ENCODE measurements at regions not wholly inside any gene's neighbourhood (a gene's known extent, or its start where the extent isn't known, plus 50 kb on each side); places are given as distances from the start of the nearest gene placed in this dataset.

DNA sequence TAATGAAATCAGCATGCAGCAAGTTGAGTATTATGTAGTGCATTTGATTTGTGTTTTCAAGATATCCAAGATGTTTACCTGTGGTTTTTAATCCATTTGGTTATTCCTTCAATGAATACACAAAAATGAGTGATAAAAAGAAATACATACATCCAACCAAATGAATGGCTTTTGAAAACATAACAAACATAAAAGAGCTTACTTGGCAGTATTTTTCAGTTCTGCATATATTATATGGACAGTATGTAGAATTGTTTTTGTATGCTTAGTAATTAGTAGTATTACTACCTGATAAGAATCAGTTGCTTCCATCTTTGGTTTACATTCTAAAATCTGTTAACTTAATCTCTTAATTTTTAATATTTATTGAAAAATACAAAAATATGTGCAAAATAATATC lies 908.9 kb upstream of the AGA start:
- intact Hi-C loops (cut with micrococcal nuclease) = no loop called here

DNA sequence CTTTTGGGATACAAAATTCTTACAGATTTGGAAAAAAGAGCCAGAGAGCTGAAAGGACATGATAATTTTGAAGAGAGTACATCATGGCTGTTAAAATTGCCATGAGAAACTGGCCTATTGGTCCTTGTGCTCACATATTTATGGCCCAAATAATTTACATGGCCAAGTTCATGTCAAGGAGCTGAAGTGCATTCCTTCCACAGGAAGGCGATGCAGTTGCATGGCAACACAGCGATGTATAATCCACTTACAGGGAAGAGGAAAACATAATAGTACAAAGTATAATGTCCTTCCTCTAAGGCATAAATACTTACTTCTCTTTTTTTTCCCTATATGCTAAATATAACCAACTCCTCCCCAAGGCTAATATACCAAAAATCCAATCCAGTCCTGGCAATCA lies 914.5 kb upstream of the AGA start:
- intact Hi-C loops (cut with micrococcal nuclease) = no loop called here

DNA sequence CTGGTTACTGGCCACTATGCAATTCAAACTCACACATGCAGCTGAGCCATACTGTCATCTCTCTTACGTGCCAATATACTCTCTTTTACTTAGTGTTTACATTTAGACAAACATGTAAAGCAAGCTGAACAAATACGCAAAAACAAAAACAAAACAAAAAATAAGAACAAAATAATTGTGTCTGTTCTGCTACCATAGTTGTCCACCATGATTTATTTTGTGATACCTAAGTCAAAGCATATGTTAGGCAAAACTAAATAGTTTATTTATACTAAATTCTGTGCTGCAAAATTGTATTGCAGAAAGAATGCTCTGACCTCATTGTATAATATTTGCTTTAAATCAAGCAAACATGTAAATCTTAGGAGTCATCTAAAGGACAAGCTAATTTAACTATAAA lies 943.2 kb upstream of the AGA start:
- intact Hi-C loops (cut with micrococcal nuclease) = no loop called here

DNA sequence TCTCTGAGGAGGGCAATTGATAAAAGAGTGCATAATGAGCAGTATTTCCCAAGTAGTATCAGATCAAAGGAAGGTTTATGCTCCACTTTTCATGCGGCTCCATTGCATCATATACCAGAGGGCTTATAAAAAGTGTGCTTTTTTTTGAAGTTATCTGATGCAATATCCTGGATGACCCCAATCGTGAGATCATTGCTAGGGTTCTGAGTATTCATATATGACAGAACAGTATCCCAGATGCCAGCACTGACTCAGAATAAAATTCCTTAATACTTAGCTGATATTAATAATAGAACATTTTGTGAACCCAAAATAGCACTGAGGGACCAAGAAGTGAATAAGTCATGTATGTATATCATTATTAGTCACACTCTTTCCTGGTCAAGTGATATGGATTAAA lies 945.5 kb upstream of the AGA start:
- intact Hi-C loops (cut with micrococcal nuclease) = no loop called here

DNA sequence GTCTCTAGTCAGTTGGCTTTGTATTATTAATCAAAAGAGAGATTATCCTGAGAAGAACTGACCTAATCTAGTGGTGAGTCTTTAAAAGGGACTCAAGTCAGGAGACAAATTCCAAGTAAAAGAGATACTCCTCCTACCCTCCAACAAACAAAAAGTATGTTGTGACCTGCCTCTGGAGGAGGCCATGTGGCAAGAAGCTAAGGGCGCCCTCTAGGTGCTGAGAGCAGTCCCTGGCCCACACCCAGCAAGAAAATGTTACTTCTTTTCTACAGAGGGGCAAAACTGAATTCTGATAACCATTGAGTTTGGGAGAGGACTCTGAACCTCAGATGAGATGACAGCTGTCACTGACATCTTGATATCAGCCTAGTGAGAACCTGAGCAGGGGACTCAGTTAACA lies 953.6 kb upstream of the AGA start:
- intact Hi-C loops (cut with micrococcal nuclease) = no loop called here

DNA sequence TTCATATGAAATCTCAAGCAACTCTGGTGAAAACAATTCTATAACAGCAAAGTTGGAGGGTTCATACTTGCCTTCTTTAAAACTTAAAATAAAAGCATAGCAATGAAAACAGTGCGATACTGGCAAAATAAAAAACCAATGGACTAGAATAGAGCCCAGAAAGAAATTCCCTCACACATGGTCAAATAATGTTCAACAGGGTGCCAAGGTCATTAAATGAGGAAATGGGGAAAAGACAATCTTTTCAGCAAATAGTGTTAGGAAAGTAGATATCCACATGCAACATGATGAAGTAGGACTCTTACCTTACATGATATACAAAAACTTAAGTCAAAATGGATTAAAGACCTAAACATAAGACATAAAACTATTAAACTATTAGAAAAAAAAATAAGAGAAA lies 970.2 kb upstream of the AGA start:
- intact Hi-C loops (cut with micrococcal nuclease) = no loop called here

DNA sequence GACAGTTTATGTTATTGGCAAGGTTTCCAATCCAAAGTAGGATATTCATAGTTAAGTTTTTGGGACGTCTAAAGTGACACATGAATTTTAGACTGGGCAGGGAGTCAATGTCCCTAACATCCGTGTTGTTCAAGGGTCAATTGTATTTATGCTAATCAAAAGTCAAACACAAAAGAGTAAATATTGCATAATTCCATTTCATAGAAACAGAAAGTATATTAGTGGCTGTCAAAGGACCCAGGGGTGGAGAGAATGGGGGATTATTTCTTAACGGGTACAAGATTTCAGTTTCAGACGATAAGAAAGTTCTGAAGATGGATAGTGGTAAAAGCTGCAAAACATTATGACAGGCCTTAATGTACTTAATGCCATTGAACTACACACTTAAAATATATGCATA lies 971.8 kb upstream of the AGA start:
- intact Hi-C loops (cut with micrococcal nuclease) = no loop called here

DNA sequence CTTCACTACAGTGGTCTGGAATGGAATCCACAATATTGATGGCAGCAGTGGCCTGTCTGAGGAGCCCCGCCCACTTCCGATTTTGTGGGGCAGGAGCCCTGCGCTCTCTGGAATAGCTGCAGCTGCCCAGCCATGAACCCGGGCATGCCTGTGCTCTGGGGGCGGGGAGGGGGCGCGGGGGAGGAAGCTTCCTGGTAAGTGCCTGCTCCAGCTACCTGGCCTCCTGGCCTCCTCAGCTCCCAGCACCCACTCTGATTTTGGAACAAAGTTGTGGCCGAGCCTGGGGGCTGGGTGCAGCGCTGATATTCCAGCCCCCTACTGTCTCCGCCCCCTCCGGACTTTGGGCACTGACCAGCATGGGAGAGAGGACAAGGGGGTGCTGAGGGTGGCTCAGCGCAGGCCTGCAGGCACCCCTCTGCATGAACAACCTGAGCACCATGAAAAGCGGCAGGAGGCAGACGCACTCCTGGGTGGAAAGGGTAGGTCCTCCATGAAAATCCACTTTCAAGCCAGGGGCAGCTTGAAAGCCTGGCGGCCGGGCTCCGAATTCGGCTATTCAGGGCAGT lies 972.7 kb upstream of the AGA start:
- intact Hi-C loops (cut with micrococcal nuclease) = no loop called here

DNA sequence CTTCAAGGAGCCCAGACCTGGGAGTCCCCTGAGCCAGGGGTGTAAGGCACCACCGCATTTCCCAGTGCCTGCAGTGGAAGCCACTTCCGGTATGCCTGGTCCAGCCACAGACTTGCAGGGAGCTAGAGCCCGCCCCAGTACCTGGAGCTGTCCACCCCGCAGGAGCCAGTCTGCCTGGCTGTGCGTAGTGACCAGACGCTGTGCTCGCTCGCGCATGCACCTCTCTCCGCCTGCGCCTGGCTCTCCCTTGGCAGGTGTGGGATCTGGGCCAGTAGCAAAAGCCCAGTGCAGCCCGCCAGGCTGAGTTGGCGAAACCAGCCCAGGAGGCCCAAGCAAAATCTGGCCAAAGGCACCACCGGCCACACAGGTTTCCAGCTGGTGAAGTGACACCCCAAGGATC lies 973.7 kb upstream of the AGA start:
- intact Hi-C loops (cut with micrococcal nuclease) = no loop called here

DNA sequence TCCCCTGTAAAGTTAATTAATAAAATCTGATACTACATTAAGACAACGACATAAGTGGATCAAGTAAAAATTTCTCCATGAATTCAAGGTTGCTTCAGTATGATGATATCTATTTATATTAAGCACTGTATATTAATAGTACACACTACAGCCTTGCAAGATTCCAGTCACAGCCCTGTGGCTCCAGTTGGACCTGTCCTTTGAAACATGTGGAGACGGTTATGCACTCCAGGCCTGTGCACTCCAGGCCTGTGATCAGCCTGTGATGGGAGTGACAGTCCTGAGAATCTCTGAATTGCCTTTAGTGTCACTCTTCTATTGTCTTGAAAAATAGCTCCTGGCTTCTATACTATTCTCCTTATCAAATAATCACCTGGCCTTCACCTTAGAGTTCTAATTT lies 981.1 kb upstream of the AGA start:
- intact Hi-C loops (cut with micrococcal nuclease) = no loop called here

DNA sequence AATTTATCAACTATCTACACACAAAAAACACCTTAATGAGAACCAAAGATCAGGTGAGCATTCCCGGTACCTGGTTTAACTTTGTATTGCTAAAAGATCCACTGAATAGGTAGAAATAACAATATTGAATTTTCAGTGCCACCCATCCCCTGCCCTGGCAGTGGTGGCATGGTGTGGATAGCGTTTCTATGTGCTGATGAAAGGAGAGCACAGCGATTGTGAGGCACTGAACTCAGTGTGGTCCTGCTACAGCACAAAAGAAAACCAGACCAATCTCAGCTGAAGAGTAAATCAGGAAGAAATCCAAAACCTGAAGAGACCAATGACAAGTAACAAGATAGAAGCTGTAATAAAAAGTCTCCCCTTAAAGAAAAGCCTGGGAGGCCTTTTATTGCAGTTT lies 984.6 kb upstream of the AGA start:
- intact Hi-C loops (cut with micrococcal nuclease) = no loop called here

DNA sequence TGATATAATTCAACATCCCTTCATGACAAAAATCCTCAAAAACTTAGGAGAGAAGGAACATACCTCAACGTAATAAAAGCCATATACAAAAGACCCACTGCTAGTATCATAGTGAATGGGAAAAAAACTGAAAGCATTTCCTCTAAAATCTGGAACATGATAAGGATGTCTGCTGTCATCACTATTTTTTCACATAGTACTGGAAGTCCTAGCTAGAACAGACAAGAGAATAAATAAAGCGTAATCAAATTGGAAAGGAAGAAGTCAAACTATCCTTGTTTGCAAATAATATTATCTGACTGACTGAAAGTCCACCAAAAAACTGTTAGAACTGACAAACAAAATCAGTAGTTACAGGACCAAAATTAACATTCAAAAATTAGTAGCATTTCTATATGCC lies 985.4 kb upstream of the AGA start:
- intact Hi-C loops (cut with micrococcal nuclease) = no loop called here

DNA sequence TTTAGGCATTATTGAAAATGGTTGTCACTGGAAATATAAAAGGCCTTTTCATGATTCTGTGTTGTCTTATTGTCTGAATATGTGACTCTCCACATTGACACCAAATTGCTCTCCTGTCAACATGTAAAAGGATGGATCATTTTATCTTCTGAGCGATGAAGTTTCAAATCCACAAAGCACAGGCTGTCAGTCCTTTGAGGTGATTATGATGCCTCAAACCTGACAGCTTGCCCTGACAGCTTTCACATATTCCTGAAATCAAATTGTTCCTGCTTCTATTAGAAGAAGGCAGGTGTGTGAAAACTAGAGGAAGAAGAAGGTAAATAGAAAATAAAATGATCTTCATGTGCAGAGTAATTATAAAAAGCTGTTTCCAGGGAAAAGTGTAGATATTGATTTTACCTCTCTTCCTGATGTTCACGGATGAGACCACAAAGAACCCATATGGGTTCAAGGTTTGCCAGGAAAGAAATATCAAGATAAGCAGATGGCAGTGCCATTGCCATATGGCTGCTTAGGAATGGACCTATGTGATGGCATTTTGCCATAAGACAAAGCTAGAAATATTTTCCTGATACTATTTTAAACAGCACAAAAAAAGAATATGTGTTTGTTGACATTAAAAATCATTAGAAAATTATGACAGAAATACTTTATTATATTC lies 1006.3 kb upstream of the AGA start:
- intact Hi-C loops (cut with micrococcal nuclease) = no loop called here

DNA sequence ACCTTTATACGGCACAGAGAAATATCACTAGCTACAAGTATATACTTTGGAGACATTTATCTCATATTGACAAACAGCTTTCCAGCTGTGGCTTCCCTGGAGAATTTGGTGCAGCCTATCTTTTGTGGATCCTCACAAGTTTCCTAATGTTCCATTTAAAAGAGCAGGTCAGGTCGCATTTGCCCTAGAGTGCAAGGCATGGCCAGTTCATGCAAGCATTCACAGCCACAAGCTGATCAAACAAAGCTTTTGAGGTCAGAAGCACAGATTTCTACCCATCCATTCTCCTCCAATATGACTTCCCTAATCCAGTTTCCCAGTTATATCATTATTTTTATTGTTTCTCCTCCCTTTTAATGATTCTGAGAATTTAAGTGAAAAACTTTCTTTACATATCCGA lies 1008.4 kb upstream of the AGA start:
- intact Hi-C loops (cut with micrococcal nuclease) = no loop called here

DNA sequence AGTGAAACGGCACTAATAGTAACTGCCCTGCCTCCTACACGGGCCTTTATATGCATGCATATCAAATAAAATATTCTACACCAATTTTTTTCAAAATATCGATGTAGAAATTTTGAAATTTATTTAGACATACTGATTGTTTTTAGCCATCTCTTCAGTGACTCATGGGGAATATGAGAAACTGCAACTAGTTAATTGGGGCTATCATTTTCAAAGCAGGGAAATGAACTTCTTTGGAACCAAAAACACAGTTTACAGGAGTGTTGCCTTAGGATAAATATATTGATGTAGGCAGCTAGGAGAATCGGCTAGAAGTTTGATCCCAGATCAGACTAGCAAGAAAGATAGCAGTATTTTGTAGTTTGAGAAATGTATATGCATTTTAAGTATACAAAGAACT lies 1010.8 kb upstream of the AGA start:
- intact Hi-C loops (cut with micrococcal nuclease) = no loop called here

DNA sequence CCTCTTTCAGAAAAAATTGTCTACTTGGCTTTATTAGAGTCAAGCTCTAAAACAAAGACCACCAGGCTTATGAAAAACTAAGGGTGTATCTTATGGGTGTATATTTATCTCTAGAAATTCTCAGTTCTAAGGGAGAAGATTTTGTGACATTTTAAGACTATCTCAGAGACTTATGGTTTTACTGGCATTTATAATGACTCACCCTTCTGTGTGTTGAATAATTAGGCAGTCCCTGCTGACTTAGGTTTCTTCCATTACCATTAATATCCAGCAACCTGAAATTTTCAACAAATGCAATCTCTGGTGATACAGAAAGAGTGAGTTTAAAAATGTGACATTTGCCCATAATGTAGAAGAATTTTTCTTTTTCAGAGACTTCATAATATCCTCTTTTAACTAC lies 1015.0 kb upstream of the AGA start:
- intact Hi-C loops (cut with micrococcal nuclease) = no loop called here

DNA sequence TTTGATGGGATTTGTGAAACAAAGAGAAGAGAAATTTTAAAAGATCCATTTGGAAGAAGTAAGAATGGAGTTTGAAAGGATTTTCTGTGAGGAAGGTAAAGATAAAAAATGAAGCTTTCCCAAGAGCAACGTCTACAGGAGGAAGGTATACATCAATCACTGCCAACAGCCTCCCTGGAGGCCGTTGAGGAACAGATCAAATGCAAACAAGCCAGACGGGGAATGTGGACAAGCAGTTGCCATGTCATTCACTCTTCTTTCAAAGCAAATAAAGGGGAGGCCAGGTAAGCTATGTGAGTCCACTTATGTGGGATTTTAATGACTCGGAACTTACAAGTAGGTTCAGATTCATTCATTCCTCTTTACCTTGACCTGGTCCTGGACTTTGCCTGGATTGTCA lies 1020.5 kb upstream of the AGA start:
- intact Hi-C loops (cut with micrococcal nuclease) = no loop called here

DNA sequence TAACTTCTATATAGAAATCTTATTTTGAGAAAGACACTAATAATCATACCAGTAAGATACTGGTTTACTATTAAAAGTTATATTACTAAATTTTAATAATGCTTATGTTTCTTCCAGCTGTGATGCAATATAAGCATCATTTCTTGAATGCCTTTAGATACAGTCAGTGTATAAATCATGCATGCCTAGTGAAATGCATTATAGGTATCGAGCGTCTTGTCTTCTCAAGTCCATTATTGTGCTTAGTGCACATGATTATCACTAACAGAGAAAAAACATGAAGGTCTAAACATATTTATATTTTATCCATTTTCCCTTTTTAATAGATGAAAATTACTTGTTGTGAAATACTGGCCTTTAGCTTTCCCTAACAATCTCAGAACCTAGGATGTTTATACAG lies 1021.5 kb upstream of the AGA start:
- intact Hi-C loops (cut with micrococcal nuclease) = no loop called here

DNA sequence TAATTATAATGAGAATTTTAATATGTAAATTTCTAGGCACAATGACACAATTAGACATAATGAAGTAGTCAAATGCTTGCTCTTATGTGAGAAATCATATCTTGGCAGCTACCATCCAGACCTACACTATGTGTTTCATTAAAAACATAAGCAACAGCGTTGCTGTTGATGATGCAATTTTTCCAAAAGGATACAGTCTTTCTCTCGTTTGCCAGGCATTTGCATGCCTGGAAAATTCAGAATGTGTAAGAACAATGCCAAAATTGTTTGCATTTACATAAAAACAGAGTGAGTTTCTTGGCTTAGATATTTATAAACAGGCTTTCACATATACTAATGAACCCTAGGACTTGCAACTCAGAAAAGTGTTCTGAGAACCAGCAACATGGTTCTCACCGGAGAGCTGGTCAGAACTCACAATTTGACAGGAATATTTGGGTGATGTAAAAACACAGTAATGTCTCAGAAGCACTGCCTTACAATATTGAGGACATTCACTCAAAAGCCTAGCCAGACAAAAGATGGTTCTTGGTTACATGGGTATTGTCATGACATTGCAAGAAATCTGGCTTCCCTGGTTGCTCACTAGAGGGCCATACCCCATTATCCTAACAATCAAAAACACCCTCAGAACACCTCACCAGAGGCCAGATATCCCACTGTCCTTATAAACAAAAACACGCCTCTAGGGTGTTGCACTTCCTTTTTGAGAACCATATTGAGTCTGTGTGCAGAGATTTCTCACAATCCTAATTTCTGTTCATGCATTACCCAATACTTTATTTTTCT lies 1029.0 kb upstream of the AGA start:
- intact Hi-C loops (cut with micrococcal nuclease) = no loop called here

DNA sequence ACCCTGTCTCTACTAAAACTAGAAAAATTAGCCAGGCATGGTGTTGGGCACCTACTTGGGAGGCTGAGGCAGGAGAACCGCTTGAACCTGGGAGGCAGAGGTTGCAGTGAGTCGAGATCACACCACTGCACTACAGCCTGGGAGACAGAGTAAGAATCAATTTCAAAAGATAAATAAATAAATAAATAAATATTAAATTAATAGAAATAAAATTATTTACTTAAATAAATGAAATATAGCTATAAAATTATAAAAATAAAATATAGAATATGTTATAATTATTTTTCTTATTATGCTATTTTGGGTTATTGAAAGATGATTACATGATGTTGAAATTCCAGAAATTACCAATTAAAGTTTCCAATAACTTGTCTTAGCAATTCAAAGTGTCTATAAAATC lies 1029.8 kb upstream of the AGA start:
- intact Hi-C loops (cut with micrococcal nuclease) = no loop called here

DNA sequence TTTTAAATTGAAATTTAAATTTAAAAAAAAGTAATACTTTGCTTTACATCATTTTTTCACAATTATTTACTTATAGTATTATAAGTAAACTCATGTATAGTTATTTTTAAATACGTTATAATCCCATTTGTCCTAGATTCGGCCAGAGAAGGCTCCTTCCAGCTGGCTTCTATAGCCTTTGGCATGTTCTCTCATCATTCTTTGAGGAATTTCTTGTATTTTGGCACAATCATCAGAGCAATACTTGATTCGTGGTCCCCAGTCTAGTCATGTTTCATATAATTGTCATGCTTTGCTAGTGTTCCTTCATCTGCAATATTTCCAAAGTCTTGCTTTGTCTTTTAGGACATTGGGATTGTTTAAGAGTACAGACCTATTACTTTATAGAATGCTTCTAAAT lies 1037.9 kb upstream of the AGA start:
- intact Hi-C loops (cut with micrococcal nuclease) = no loop called here

DNA sequence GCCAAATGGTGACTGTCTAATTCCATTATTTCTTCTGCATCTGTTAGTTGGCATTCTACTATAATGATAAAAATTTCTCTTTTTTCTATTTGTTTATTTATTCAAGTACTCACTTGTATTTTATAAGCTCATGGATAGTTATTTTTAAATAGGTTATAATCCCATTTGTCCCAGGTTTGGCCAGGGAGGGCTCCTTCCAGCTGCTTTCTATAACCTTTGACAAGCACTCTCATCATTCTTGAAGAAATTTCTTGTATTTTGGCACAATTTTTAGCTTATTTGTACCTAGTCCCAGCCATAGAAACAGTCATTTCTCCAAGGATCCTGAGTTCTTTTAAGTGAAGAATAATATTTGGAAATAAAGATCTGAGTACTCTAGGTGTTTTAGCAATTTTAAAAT lies 1038.6 kb upstream of the AGA start:
- intact Hi-C loops (cut with micrococcal nuclease) = no loop called here

DNA sequence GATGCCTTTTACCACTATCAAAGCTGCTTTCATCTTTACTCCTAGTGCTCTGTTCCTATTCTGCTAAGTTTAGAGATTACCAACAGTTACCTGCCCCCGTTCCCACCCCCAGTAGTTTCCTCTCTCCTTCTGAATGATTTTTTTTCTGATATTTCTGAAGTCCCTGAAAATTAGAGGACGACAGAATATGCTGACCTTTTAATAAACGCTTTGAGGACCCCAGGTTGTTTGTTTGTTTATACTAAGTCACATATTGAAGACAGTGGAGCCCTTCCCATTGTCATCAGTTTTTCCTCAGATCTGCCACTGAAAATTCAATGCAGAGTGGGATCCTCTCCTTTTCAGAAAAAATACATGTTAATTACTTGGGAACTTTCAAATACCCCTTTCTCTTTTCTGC lies 1039.3 kb upstream of the AGA start:
- intact Hi-C loops (cut with micrococcal nuclease) = no loop called here
